ENCODE measurements at regions not wholly inside any gene's neighbourhood (a gene's known extent, or its start where the extent isn't known, plus 50 kb on each side); places are given as distances from the start of the nearest gene placed in this dataset.

- Histone ChIP-seq H3K27me3 (ENCODE audit: low read length) (peaks cover 85% of the 10 kb centered on the region), H3K79me2 (ENCODE audit: low read length) (no peaks in the 10 kb centered on the region), H3K27ac (ENCODE audit: low read length) (no peak overlapping the region), H3K36me3 (ENCODE audit: low read depth, low read length) (no peaks in the 10 kb centered on the region), H3K4me3 (ENCODE audit: low read length) (no peak overlapping the region), H3K4me1 (ENCODE audit: insufficient read depth, low read length) (no peaks in the 10 kb centered on the region), H3K9me2 (replicated peaks; ENCODE audit: low read length) (no peaks in the 10 kb centered on the region), H3K9ac (ENCODE audit: low read length) (no peak overlapping the region), H3F3A (ENCODE audit: low read length, unreplicated experiment) (no peaks in the 10 kb centered on the region), H3K9me3 (ENCODE audit: low read length) (no peaks in the 10 kb centered on the region), H3K4me2 (ENCODE audit: low read length) (no peak overlapping the region), H2AFZ (ENCODE audit: low read length) (no peak overlapping the region), H4K20me1 (ENCODE audit: low read length) (no peaks in the 10 kb centered on the region)
- TF ChIP-seq CTCF (conservative IDR thresholded peaks at IDR 0.05; ENCODE audit: low read depth, low read length) (no peak), EZH2 (IDR thresholded peaks at IDR 0.05; ENCODE audit: low read length, unreplicated experiment) (no peak), EZH2phosphoT487 (IDR thresholded peaks at IDR 0.05; ENCODE audit: borderline replicate concordance, low read length) (no peak)
- ChIA-PET CTCF (no interaction called here), POLR2A (ENCODE audit: unreplicated experiment) (no interaction called here)
- DNase-seq: no peak
- no TSS peak for BruUV-seq (replicated peaks)
- intact Hi-C loops (cut with micrococcal nuclease): no loop called here
- ATAC-seq: no peak
Observed at GRCh38 chr1:213416461-213417224, 365.6 kb downstream of the RPS6KC1 start.

- Histone ChIP-seq H3K9me2 (replicated peaks; ENCODE audit: low read length) (no peaks in the 10 kb centered on the region), H3K4me1 (ENCODE audit: insufficient read depth, low read length) (no peaks in the 10 kb centered on the region), H3K79me2 (ENCODE audit: low read length) (no peaks in the 10 kb centered on the region), H3K4me3 (ENCODE audit: low read length) (no peak overlapping the region), H3K36me3 (ENCODE audit: low read depth, low read length) (no peaks in the 10 kb centered on the region), H3K27ac (ENCODE audit: low read length) (no peak overlapping the region), H4K20me1 (ENCODE audit: low read length) (no peaks in the 10 kb centered on the region), H3K27me3 (ENCODE audit: low read length) (peaks cover 90% of the 10 kb centered on the region), H2AFZ (ENCODE audit: low read length) (no peak overlapping the region), H3K4me2 (ENCODE audit: low read length) (no peak overlapping the region), H3K9me3 (ENCODE audit: low read length) (no peaks in the 10 kb centered on the region), H3F3A (ENCODE audit: low read length, unreplicated experiment) (no peaks in the 10 kb centered on the region), H3K9ac (ENCODE audit: low read length) (no peak overlapping the region)
- ATAC-seq: no peak
- no peak for DNase-seq
- ChIA-PET POLR2A (ENCODE audit: unreplicated experiment) (no interaction called here), CTCF (no interaction called here)
- intact Hi-C loops (cut with micrococcal nuclease): no loop called here
- no peak for TF ChIP-seq EZH2 (IDR thresholded peaks at IDR 0.05; ENCODE audit: low read length, unreplicated experiment)
- no peak for TF ChIP-seq CTCF (conservative IDR thresholded peaks at IDR 0.05; ENCODE audit: low read depth, low read length)
- TF ChIP-seq EZH2phosphoT487 (IDR thresholded peaks at IDR 0.05; ENCODE audit: borderline replicate concordance, low read length): no peak
- no TSS peak for BruUV-seq (replicated peaks)
Observed at GRCh38 chr1:213417225-213417820, 366.3 kb downstream of the RPS6KC1 start.

GRCh38 chr1:213417846-213418245 lies 366.8 kb downstream of the RPS6KC1 start:
- H3K79me2 ChIP-seq (ENCODE audit: low read length): no peaks in the 10 kb centered on the region
- no peak overlapping the region for H3K4me3 ChIP-seq (ENCODE audit: low read length)
- H2AFZ ChIP-seq (ENCODE audit: low read length): no peak overlapping the region
- H3K9ac ChIP-seq (ENCODE audit: low read length): no peak overlapping the region
- no peaks in the 10 kb centered on the region for H3K36me3 ChIP-seq (ENCODE audit: low read depth, low read length)
- H3K4me2 ChIP-seq (ENCODE audit: low read length): no peak overlapping the region
- BruUV-seq (replicated peaks): no TSS peak
- DNase-seq: no peak
- intact Hi-C loops (cut with micrococcal nuclease): no loop called here
- H3K9me3 ChIP-seq (ENCODE audit: low read length): no peaks in the 10 kb centered on the region
- peaks cover 90% of the 10 kb centered on the region for H3K27me3 ChIP-seq (ENCODE audit: low read length)
- H3K27ac ChIP-seq (ENCODE audit: low read length): no peak overlapping the region
- POLR2A ChIA-PET (ENCODE audit: unreplicated experiment): no interaction called here
- TF ChIP-seq EZH2phosphoT487 (IDR thresholded peaks at IDR 0.05; ENCODE audit: borderline replicate concordance, low read length) (no peak), EZH2 (IDR thresholded peaks at IDR 0.05; ENCODE audit: low read length, unreplicated experiment) (no peak), CTCF (conservative IDR thresholded peaks at IDR 0.05; ENCODE audit: low read depth, low read length) (no peak)
- no peaks in the 10 kb centered on the region for H3K9me2 ChIP-seq (replicated peaks; ENCODE audit: low read length)
- no peak for ATAC-seq
- CTCF ChIA-PET: no interaction called here
- no peaks in the 10 kb centered on the region for H4K20me1 ChIP-seq (ENCODE audit: low read length)
- no peaks in the 10 kb centered on the region for H3K4me1 ChIP-seq (ENCODE audit: insufficient read depth, low read length)
- no peaks in the 10 kb centered on the region for H3F3A ChIP-seq (ENCODE audit: low read length, unreplicated experiment)

All from PC-3 (cell line).